SK-N-SH (cell line): ENCODE measurements at regions not wholly inside any gene's neighbourhood (a gene's known extent, or its start where the extent isn't known, plus 50 kb on each side); places are given as distances from the start of the nearest gene placed in this dataset.
A peak's percentile ranks its signal among the peaks of the same experiment; 100 is the strongest.

Experiments used
- CTCF ChIA-PET: fragments of 300-600, 350-600 bp; formaldehyde crosslinking; extraction: SDS; loops from one replicate; lab custom pipeline; 2021; lab: Yijun Ruan, JAX
- POLR2A ChIA-PET: fragments of 350-600 bp; sonication (Branson Sonifier 250); formaldehyde crosslinking; extraction: SDS; loops from one replicate; lab custom pipeline; 2020; ENCODE audit warnings: antibody characterized with exemption, inconsistent platforms; lab: Yijun Ruan, JAX
- DNase-seq: peaks from one replicate; pipeline ENCODE4 v3.0.0; 2012
- H2AFZ ChIP-seq: fragments of 200-600 bp; sonication (generic); 2 replicates; pipeline ENCODE4 v1.8.1; 2016; ENCODE audit warnings: antibody characterized with exemption, mild to moderate bottlenecking, low read depth
- H3F3A ChIP-seq: fragments of 200-600 bp; sonication (generic); replicated peaks from 2 replicates; pipeline ENCODE3; 2016; ENCODE audit warnings: antibody characterized with exemption, mild to moderate bottlenecking; ENCODE audit not compliant: insufficient read depth
- H3K27ac ChIP-seq, 2 experiments: fragments of 200-500 bp in 1 of 2; fragments of 200-600 bp in 1 of 2; sonication (Bioruptor generic) in 1 of 2; sonication (generic), shearing (Covaris generic) in 1 of 2; 2 replicates each; pipeline versions ENCODE4 v1.5.1 to v1.6.1; 2014 to 2016; ENCODE audit warnings: low read depth in 2 of 2, inconsistent platforms in 1 of 2, low read length in 1 of 2, mild to moderate bottlenecking in 1 of 2, mixed read lengths in 1 of 2
- H3K27me3 ChIP-seq: fragments of 200-600 bp; sonication (generic), shearing (Covaris generic); 2 replicates; pipeline ENCODE4 v1.6.1; 2016; ENCODE audit warnings: mixed run types; ENCODE audit not compliant: insufficient read depth
- H3K36me3 ChIP-seq, 2 experiments: fragments of 200-500 bp in 1 of 2; fragments of 200-600 bp in 1 of 2; sonication (Bioruptor generic) in 1 of 2; sonication (generic) in 1 of 2; replicated peaks in 1 of 2; 2 replicates each; pipeline versions ENCODE3 to v1.5.1; 2014 to 2016; ENCODE audit warnings: low read length in 1 of 2, mild to moderate bottlenecking in 1 of 2; ENCODE audit not compliant: insufficient read depth in 2 of 2, control insufficient read depth in 1 of 2
- H3K4me1 ChIP-seq, 2 experiments: fragments of 200-500 bp in 1 of 2; fragments of 200-600 bp in 1 of 2; sonication (Bioruptor generic) in 1 of 2; sonication (generic), shearing (Covaris generic) in 1 of 2; 2 replicates each; pipeline versions ENCODE4 v1.5.1 to v1.6.1; 2014 to 2016; ENCODE audit warnings: low read depth in 1 of 2, low read length in 1 of 2, mixed run types in 1 of 2; ENCODE audit not compliant: insufficient read depth in 2 of 2, control insufficient read depth in 1 of 2
- H3K4me2 ChIP-seq: fragments of 200-600 bp; sonication (generic), shearing (Covaris generic); 2 replicates; pipeline ENCODE4 v1.6.1; 2017; ENCODE audit warnings: mixed run types
- H3K4me3 ChIP-seq, 2 experiments: fragments of 200-500 bp in 1 of 2; fragments of 200-600 bp in 1 of 2; sonication (Bioruptor generic) in 1 of 2; sonication (generic), shearing (Covaris generic) in 1 of 2; 2 replicates each; pipeline versions ENCODE4 v1.5.1 to v1.8.1; 2014 to 2016; ENCODE audit warnings: low read depth in 2 of 2, inconsistent platforms in 1 of 2, low read length in 1 of 2, mild to moderate bottlenecking in 1 of 2, mixed read lengths in 1 of 2, moderate library complexity in 1 of 2
- H3K79me2 ChIP-seq: fragments of 200-600 bp; sonication (generic); 2 replicates; pipeline ENCODE4 v1.8.1; 2017; ENCODE audit warnings: mild to moderate bottlenecking; ENCODE audit not compliant: insufficient read depth
- H3K9ac ChIP-seq: fragments of 200-600 bp; sonication (generic); 2 replicates; pipeline ENCODE4 v1.6.1; 2017; ENCODE audit warnings: mixed run types
- H3K9me2 ChIP-seq: fragments of 200-600 bp; sonication (generic); 2 replicates; pipeline ENCODE4 v1.6.1; 2017; ENCODE audit warnings: mixed run types
- H3K9me3 ChIP-seq: fragments of 200-600 bp; sonication (generic); 2 replicates; pipeline ENCODE4 v1.6.1; 2017; ENCODE audit warnings: mixed run types, mild to moderate bottlenecking, moderate library complexity
- H4K20me1 ChIP-seq: fragments of 200-600 bp; sonication (generic); 2 replicates; pipeline ENCODE4 v1.6.1; 2017; ENCODE audit warnings: mild to moderate bottlenecking, mixed run types; ENCODE audit not compliant: insufficient read depth
- CHD2 ChIP-seq: fragments of 150-350 bp; IDR thresholded peaks from 2 replicates; pipeline ENCODE4 v1.6.1; 2018; ENCODE audit warnings: low read length; ENCODE audit not compliant: partially characterized antibody
- CTCF ChIP-seq: fragments of 200-600 bp; sonication (generic); IDR thresholded peaks from 2 replicates; pipeline ENCODE4 v1.6.1; 2017; ENCODE audit warnings: antibody characterized with exemption, mild to moderate bottlenecking, moderate library complexity
- EP300 ChIP-seq, 2 experiments: IDR thresholded peaks; 2 replicates each; pipeline versions ENCODE4 v1.4.0 to v1.6.1; 2012; ENCODE audit warnings: borderline replicate concordance in 1 of 2, low read depth in 1 of 2, low read length in 1 of 2
- FOXJ3 ChIP-seq: sonication (generic); formaldehyde crosslinking; IDR thresholded peaks from 2 replicates; pipeline ENCODE4 v1.5.1; 2020; ENCODE audit warnings: mild to moderate bottlenecking, missing genetic modification reagents
- FOXM1 ChIP-seq: IDR thresholded peaks from 2 replicates; pipeline ENCODE4 v1.4.0; 2012; ENCODE audit warnings: low read depth, mild to moderate bottlenecking
- GATA2 ChIP-seq: sonication (generic); formaldehyde crosslinking; IDR thresholded peaks from 2 replicates; pipeline ENCODE4 v1.5.0; 2020; ENCODE audit warnings: mild to moderate bottlenecking, missing genetic modification reagents
- IRF3 ChIP-seq: fragments of 150-350 bp; IDR thresholded peaks from 2 replicates; pipeline ENCODE4 v1.6.1; 2016; ENCODE audit warnings: mild to moderate bottlenecking, low read depth, low read length
- MXI1 ChIP-seq: IDR thresholded peaks from 2 replicates; pipeline ENCODE4 v1.6.1; 2012; ENCODE audit warnings: mild to moderate bottlenecking, low read depth, low read length, improper control_type of control experiment
- RAD21 ChIP-seq: IDR thresholded peaks from 2 replicates; pipeline ENCODE4 v1.6.1; 2012; ENCODE audit warnings: mild to moderate bottlenecking, low read length
- SMC3 ChIP-seq: IDR thresholded peaks from 2 replicates; pipeline ENCODE4 v1.6.1; 2012; ENCODE audit warnings: low read depth, low read length, improper control_type of control experiment
- TCF12 ChIP-seq: IDR thresholded peaks from 2 replicates; pipeline ENCODE4 v1.4.0; 2012
- USF2 ChIP-seq: fragments of 150-350 bp; IDR thresholded peaks from 2 replicates; pipeline ENCODE4 v1.6.1; 2017; ENCODE audit warnings: antibody characterized with exemption, low read length, low read depth, borderline replicate concordance
- YY1 ChIP-seq: IDR thresholded peaks from 2 replicates; pipeline ENCODE4 v1.4.0; 2012; ENCODE audit warnings: low read depth, mild to moderate bottlenecking
- WGBS: methylation state at CpG from one replicate; pipeline ENCODE4 v1.1.6; 2017; ENCODE audit warnings: low lambda C conversion rate; 5-methylcytosine and 5-hydroxymethylcytosine counted together

GRCh38 chr4:127120441-127121090, 512.2 kb upstream of the INTU start (continued):
- no peak for TF ChIP-seq EP300 (IDR thresholded peaks at IDR 0.05; ENCODE audit: borderline replicate concordance in 1 of 2, low read depth in 1 of 2, low read length in 1 of 2)
- TF ChIP-seq MXI1: no peak
- TF ChIP-seq YY1: no peak
- no peak for TF ChIP-seq IRF3
- no peak for TF ChIP-seq TCF12
- TF ChIP-seq USF2: no peak
- TF ChIP-seq FOXJ3 (CRISPR knock-in tag): no peak

- Histone ChIP-seq H3F3A (no peaks in the 10 kb centered on the region), H2AFZ (no peak overlapping the region), H3K79me2 (no peaks in the 10 kb centered on the region), H3K9me3 (no peaks in the 10 kb centered on the region), H3K9ac (no peak overlapping the region), H3K27ac (no peak overlapping the region), H3K36me3 (no peaks in the 10 kb centered on the region), H3K4me2 (no peak overlapping the region), H4K20me1 (no peaks in the 10 kb centered on the region), H3K4me3 (no peak overlapping the region), H3K27me3 (no peaks in the 10 kb centered on the region), H3K9me2 (no peaks in the 10 kb centered on the region), H3K4me1 (no peaks in the 10 kb centered on the region)
- POLR2A ChIA-PET: no interaction called here
- CTCF ChIA-PET: interaction anchor here (0.7 kb wide), 1 partner anchor 1382 kb away, joined by 4 read pairs; no protein-coding TSS in a partner anchor
- no peak for DNase-seq
- TF ChIP-seq RAD21 (peak; percentile 48), GATA2 (CRISPR knock-in tag) (no peak), CTCF (peak; percentile 30; the same call in 1 of the 2 replicates), MXI1 (no peak), SMC3 (0 out of 2 replicates have a peak, but pooled peaks have one; percentile 14), CHD2 (no peak), FOXM1 (no peak)
- 45% methylated on average over 2 of the region's 2 CpGs for WGBS
Measured at GRCh38 chr4:127124919-127125318, 507.8 kb upstream of the INTU start.
